Spinal cord (tissue), 9 donors: ENCODE measurements at regions not wholly inside any gene's neighbourhood (a gene's known extent, or its start where the extent isn't known, plus 50 kb on each side); places are given as distances from the start of the nearest gene placed in this dataset.

ENCODE experiments used
- DNase-seq, 6 donors: peaks; one replicate each; pipeline versions ENCODE4 v3.0.0 to v3.0.0-alpha.2; 2013 to 2015; ENCODE audit warnings: low spot score in 6 of 6, low read depth in 4 of 6
- H3K27ac ChIP-seq: one replicate; pipeline ENCODE4 v1.5.1; 2013; ENCODE audit warnings: low read depth, low read length, control low read depth
- H3K27me3 ChIP-seq: one replicate; pipeline ENCODE4 v1.6.1; 2013; ENCODE audit warnings: low read length; ENCODE audit not compliant: control insufficient read depth, insufficient read depth
- H3K36me3 ChIP-seq: one replicate; pipeline ENCODE4 v1.6.1; 2013; ENCODE audit warnings: low read length; ENCODE audit not compliant: control insufficient read depth, insufficient read depth
- H3K4me1 ChIP-seq: one replicate; pipeline ENCODE4 v1.6.1; 2013; ENCODE audit warnings: low read length; ENCODE audit not compliant: control insufficient read depth, insufficient read depth
- H3K4me3 ChIP-seq: one replicate; pipeline ENCODE4 v1.5.1; 2013; ENCODE audit warnings: low read depth, low read length, control low read depth
- H3K9me3 ChIP-seq: one replicate; pipeline ENCODE4 v1.6.1; 2013; ENCODE audit warnings: low read length; ENCODE audit not compliant: control insufficient read depth, insufficient read depth
- WGBS: methylation state at CpG from one replicate; pipeline ENCODE4 v1.1.5; 2013; ENCODE audit warnings: missing lambda C conversion rate; ENCODE audit not compliant: insufficient coverage; 5-methylcytosine and 5-hydroxymethylcytosine counted together
- donor health status: healthy.

DNA sequence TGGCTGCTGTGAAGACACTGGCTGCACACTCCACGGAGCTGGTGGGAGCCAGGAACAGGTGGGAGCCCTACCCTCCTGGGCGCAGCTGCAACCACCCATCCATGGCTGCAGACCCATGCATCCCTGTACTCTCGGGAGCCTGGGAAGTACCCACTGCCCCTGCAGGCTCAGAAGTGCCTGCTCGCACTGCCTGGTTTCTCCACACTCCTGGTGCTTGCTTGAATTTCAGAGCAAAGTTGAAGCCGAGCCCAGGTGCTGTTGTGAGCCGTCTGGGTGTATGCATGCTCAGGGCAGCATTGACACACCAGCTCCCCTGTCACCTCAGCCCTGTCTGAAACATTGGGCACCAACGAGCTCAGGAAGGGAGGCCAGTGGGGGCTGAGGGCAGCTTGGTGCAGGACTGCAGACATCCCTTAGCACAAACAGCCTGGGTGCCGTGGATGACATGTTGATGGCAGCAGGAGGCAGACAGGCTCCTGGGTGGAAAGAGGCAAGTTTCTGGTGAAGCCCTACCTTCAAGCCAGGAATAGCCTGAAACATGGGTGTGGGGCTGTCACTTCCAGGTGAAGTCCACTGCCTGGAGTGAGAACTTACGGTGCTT, 585.9 kb downstream of the PCDH18 start:
- DNase-seq, result no peak
- Histone ChIP-seq H3K27me3 (no peaks in the 10 kb centered on the region), H3K4me3 (no peak overlapping the region), H3K4me1 (no peaks in the 10 kb centered on the region), H3K36me3 (no peaks in the 10 kb centered on the region), H3K9me3 (peaks cover 3% of the 10 kb centered on the region), H3K27ac (no peak overlapping the region)
- 91% methylated on average over 9 of the region's 9 CpGs for WGBS

DNA sequence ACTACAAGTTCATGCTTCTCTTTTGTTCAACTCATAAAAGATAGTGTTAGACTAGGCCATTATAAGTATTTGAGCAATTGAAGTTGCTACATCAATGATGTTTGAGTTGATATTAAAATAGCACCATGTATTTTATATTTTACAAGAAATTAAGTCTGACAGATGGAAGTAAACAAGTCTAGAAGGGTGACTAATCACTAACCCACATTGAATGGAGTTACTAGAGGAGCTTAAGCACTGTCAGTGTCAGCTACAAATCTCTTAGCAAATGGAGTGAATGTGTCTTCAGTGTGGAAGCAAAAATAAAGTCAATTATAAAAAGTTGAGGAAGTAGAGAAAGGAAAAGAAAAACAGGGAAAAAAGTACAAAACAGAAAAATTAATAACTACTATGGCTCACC, 592.5 kb downstream of the PCDH18 start:
- no peak for DNase-seq
- Histone ChIP-seq H3K4me1 (no peaks in the 10 kb centered on the region), H3K36me3 (no peaks in the 10 kb centered on the region)

DNA sequence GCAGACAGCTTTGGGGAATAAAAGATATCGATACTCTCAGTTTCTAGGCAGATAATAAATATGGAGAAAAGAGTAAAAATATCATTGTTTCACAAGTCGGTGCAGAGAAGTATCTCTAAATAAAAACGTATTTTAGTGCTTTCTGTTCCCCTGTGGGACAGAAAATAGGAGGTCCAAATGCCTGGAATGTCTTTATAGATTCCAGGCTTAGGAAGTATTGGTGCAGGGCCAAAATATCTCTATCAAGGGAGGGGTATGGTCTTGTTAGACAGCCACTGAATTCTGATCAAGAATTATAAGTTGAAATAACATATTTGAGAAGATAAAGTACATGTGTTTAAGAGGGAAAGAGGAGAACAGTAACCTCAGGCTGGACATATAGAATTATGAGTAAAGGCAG, 596.4 kb downstream of the PCDH18 start:
- 33% methylated on average over 2 of the region's 3 CpGs for WGBS
- DNase-seq, result no peak
- Histone ChIP-seq H3K4me3 (no peak overlapping the region), H3K27me3 (no peaks in the 10 kb centered on the region), H3K4me1 (no peaks in the 10 kb centered on the region), H3K9me3 (no peaks in the 10 kb centered on the region), H3K36me3 (no peaks in the 10 kb centered on the region), H3K27ac (no peak overlapping the region)

More for the DNA sequence above, 592.5 kb downstream of the PCDH18 start:
- no peaks in the 10 kb centered on the region for H3K27me3 ChIP-seq
- H3K27ac ChIP-seq, result no peak overlapping the region
- no peak overlapping the region for H3K4me3 ChIP-seq
- no peaks in the 10 kb centered on the region for H3K9me3 ChIP-seq

DNA sequence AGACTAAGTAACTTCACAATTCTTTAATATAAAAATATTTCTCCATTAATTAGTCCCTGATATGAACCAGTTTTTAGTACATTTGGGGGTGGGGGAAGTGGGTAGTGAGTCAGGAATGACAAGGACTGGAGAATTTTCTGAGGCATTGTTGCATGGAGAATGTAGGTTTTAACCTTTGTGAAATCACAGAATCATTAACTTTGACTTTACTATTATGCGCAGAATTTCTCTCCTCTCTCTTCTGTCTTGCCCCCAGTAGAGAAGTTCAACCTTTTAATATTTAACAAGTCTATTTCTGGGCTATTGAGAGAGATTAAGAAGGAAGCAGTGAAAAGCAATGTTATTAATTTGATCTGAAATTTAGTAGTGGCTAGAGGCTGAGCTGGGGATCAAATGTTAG, 597.0 kb downstream of the PCDH18 start:
- no peaks in the 10 kb centered on the region for H3K9me3 ChIP-seq
- no peaks in the 10 kb centered on the region for H3K4me1 ChIP-seq
- no peaks in the 10 kb centered on the region for H3K36me3 ChIP-seq
- H3K27ac ChIP-seq, result no peak overlapping the region
- peak in 1 of 6 donors; percentile 39 for DNase-seq
- no CpG with 5 or more reads among the region's 1 CpG for WGBS
- H3K27me3 ChIP-seq, result no peaks in the 10 kb centered on the region
- H3K4me3 ChIP-seq, result no peak overlapping the region

DNA sequence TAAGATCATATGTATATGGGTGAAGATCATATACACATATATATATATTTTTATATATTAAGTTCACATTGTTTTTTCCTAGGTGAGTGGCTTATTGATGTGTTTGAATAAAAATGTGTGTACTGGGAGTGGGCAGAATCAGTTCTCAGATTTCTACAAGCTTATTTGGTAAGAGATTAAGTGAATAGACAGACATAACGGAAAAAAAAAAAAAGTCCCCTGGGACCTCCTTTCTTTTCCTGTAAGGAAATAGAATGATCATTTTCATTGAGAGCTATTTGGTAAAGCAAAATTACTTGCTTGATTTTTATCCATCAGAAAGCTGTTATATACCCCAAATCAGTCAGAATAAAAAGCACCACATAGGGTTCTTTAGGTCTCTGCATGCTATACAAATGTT, 597.7 kb downstream of the PCDH18 start:
- H3K4me3 ChIP-seq, result no peak overlapping the region
- no peaks in the 10 kb centered on the region for H3K4me1 ChIP-seq
- DNase-seq, result peak in 1 of 6 donors; percentile 9
- WGBS, result no CpG with 5 or more reads among the region's 1 CpG
- no peaks in the 10 kb centered on the region for H3K9me3 ChIP-seq
- no peak overlapping the region for H3K27ac ChIP-seq
- H3K27me3 ChIP-seq, result no peaks in the 10 kb centered on the region
- no peaks in the 10 kb centered on the region for H3K36me3 ChIP-seq

DNA sequence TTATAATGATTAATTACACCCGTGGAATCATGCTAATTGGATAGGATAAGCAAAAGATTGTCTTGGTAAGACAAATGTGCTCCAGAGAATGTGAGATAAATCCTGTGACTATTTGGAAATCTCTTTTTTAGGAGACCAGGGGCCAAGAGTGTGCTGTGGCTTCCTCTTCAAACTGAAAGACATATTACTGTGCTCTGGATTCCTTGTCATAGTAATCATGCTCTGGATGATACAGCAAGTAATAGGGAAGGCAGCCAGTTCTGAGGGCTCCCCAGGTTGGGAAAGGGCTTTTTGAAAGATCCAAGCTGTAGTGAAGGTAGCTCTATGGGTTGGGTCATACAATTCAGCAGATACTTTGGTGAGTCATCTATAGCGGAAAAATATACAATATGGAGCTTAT, 600.5 kb downstream of the PCDH18 start:
- no peak for DNase-seq
- Histone ChIP-seq H3K27me3 (no peaks in the 10 kb centered on the region), H3K4me1 (no peaks in the 10 kb centered on the region), H3K27ac (no peak overlapping the region), H3K4me3 (no peak overlapping the region), H3K9me3 (no peaks in the 10 kb centered on the region), H3K36me3 (no peaks in the 10 kb centered on the region)
- 100% methylated on average over 1 of the region's 2 CpGs for WGBS

DNA sequence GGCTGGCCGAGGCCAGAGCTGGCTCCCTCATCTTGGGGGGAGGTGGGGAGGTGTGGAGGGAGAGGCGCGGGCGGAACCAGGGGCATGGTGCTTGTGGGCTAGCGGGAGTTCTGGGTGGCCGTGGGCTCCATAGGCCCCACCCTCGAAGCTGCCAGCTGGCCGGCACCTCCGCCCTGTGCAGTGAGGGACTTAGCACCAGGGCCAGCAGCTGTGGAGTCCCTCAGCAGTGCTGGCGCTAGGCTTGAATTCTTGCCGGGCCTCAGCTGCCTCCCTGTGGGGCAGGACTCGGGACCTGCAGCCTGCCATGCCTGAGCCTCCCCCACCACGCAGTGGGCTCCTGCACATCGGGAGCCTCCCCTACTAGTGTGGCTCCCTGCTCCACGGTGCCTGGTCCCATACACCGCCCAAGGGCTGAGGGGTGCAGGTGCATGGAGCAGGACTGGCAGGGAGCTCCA, 603.3 kb downstream of the PCDH18 start:
- 95% methylated on average over 16 of the region's 16 CpGs for WGBS
- H3K4me1 ChIP-seq, result no peaks in the 10 kb centered on the region
- no peaks in the 10 kb centered on the region for H3K27me3 ChIP-seq
- H3K4me3 ChIP-seq, result no peak overlapping the region
- no peak for DNase-seq
- H3K36me3 ChIP-seq, result no peaks in the 10 kb centered on the region
- H3K27ac ChIP-seq, result no peak overlapping the region
- H3K9me3 ChIP-seq, result no peaks in the 10 kb centered on the region

DNA sequence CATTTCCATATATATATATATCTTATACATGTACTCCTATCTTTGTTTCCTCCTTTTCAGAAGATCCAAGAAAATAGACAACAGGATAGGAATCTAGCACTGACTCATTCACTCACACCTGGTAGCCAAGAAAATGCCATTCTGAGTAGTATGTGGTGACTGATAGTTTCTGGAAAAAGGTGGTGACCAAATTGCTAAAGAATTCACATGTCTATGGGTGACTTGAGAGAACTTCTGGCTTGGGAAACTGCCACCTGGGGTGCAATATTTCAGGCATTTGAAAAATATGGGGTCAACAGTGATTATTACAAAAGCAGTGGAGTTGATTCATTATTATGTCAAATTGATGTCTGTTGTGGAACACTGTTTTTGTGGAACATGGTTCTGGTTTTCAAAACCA, 605.1 kb downstream of the PCDH18 start:
- no peaks in the 10 kb centered on the region for H3K36me3 ChIP-seq
- DNase-seq, result no peak
- no peak overlapping the region for H3K27ac ChIP-seq
- H3K4me1 ChIP-seq, result no peaks in the 10 kb centered on the region
- H3K4me3 ChIP-seq, result no peak overlapping the region
- no peaks in the 10 kb centered on the region for H3K9me3 ChIP-seq
- no peaks in the 10 kb centered on the region for H3K27me3 ChIP-seq

DNA sequence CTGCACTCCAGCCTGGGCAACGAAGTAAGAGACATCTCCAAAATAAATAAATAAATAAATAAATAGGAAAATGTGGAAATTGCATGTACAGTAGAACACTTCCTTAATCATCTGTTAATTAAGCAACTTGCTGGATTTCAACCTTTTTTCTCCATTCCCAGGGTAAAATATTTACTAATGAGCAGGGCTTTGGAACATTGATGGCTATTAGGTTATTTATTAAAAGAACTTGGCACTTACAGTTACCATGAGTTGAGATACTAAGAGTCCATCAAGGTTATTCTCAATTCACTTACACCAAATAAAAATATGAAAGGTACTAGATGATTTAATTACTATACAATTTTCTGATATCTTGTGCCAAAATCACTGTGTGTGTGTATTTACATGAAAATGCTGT, 607.1 kb downstream of the PCDH18 start:
- no CpG with 5 or more reads among the region's 1 CpG for WGBS
- Histone ChIP-seq H3K27ac (no peak overlapping the region), H3K4me1 (no peaks in the 10 kb centered on the region), H3K9me3 (no peaks in the 10 kb centered on the region), H3K36me3 (no peaks in the 10 kb centered on the region), H3K27me3 (no peaks in the 10 kb centered on the region), H3K4me3 (no peak overlapping the region)
- no peak for DNase-seq

DNA sequence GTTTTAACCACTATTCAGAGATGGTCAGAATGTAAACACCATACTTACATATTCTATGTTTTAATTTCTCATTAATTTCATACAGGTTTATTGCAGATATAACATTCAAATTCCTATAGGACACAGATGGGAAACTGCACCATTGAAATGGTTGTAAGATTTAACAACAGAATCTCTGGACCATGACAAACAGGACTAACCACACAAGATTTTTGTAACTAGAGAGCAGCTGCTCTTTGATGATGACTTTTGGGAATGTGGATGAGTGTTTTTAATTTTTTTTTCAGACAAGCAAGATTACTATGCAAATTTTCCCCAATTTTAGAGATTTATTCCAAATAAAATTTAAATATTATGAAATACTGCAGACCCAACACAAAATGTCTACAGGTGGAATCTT, 610.2 kb downstream of the PCDH18 start:
- no peaks in the 10 kb centered on the region for H3K27me3 ChIP-seq
- H3K4me1 ChIP-seq, result no peaks in the 10 kb centered on the region
- H3K9me3 ChIP-seq, result no peaks in the 10 kb centered on the region
- no peaks in the 10 kb centered on the region for H3K36me3 ChIP-seq
- H3K27ac ChIP-seq, result no peak overlapping the region
- no peak for DNase-seq
- H3K4me3 ChIP-seq, result no peak overlapping the region
